ENCODE measurements at regions not wholly inside any gene's neighbourhood (a gene's known extent, or its start where the extent isn't known, plus 50 kb on each side); places are given as distances from the start of the nearest gene placed in this dataset.
"Not testable (repeated sequence)": the region's sequence is repeated elsewhere in the genome, so short reads cannot be mapped to it uniquely, and the experiment has no call there.

GRCh38 chrX:45554736-45555135 is 354.1 kb upstream of the DIPK2B start:
- H3K9me3 Mint-ChIP-seq, result no peaks in the 10 kb centered on the region

DNA sequence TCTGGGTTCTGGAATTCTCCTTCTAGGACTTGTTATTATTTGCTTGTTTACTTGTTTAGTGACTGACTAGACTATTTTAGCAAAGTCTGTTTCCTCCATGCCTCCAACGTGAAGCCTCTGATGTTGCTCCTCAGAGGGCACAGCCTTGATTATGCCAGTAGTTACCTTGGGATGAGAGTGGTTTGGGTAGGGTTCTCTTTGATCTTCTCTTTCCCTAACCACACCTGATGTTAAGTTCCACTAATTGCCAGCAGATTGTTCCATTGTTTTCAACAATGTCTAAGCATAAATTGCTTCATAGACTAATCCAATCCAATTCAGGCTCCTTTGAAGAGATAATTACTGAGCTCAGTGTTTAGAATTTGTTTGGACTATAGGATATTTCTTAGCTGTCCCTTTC is 352.7 kb upstream of the DIPK2B start:
- Mint-ChIP-seq H3K27me3 (peaks cover 6% of the 10 kb centered on the region), H3K4me1 (no peaks in the 10 kb centered on the region), H3K27ac (no peak overlapping the region), H3K9me3 (no peaks in the 10 kb centered on the region), H3K4me3 (no peak overlapping the region), H3K36me3 (ENCODE audit: low read depth) (no peaks in the 10 kb centered on the region)
- no peak for DNase-seq
- intact Hi-C loops (cut with micrococcal nuclease), result no loop called here

More at GRCh38 chrX:45554736-45555135, 354.1 kb upstream of the DIPK2B start:
- Mint-ChIP-seq H3K27ac (no peak overlapping the region), H3K27me3 (peaks cover 6% of the 10 kb centered on the region), H3K36me3 (ENCODE audit: low read depth) (no peaks in the 10 kb centered on the region), H3K4me3 (no peak overlapping the region), H3K4me1 (no peaks in the 10 kb centered on the region)
- intact Hi-C loops (cut with micrococcal nuclease), result no loop called here
- DNase-seq, result no peak

GRCh38 chrX:45546697-45547096 is 346.0 kb upstream of the DIPK2B start:
- DNase-seq; H3K9me3 Mint-ChIP-seq; H3K4me1 Mint-ChIP-seq; H3K27me3 Mint-ChIP-seq; H3K4me3 Mint-ChIP-seq; H3K27ac Mint-ChIP-seq; H3K36me3 Mint-ChIP-seq (ENCODE audit: low read depth); intact Hi-C loops (cut with micrococcal nuclease): not testable (repeated sequence)

DNA sequence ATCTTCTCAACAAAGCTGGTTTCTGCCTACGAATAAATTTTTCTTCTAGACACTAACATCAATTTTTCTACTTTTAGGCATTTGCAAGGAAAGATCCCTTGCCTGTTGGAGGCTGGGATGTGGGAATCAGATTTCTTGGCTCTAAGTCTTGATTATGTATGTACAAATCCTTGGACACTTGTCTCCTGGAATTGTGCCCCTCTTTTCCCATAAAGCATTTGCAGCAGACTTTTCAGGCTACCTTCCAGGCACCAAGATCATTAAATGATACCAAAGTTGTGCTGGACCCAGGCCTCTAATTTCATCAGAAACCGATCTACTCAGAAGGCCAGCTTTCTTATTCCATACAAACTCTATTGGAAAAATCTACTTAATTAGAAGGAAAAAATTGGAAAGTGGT is 339.5 kb upstream of the DIPK2B start:
- Mint-ChIP-seq H3K27me3 (peaks cover 14% of the 10 kb centered on the region), H3K27ac (no peak overlapping the region), H3K36me3 (ENCODE audit: low read depth) (no peaks in the 10 kb centered on the region), H3K9me3 (peaks cover 12% of the 10 kb centered on the region), H3K4me1 (peaks cover 2% of the 10 kb centered on the region), H3K4me3 (no peak overlapping the region)
- no peak for DNase-seq
- intact Hi-C loops (cut with micrococcal nuclease), result no loop called here

- Mint-ChIP-seq H3K4me3 (no peak overlapping the region), H3K27me3 (peaks cover 16% of the 10 kb centered on the region), H3K27ac (no peak overlapping the region), H3K9me3 (peaks cover 20% of the 10 kb centered on the region), H3K36me3 (ENCODE audit: low read depth) (no peaks in the 10 kb centered on the region), H3K4me1 (peaks cover 2% of the 10 kb centered on the region)
- intact Hi-C loops (cut with micrococcal nuclease), result no loop called here
- DNase-seq, result no peak
Measured at GRCh38 chrX:45537936-45538335, 337.3 kb upstream of the DIPK2B start.

DNA sequence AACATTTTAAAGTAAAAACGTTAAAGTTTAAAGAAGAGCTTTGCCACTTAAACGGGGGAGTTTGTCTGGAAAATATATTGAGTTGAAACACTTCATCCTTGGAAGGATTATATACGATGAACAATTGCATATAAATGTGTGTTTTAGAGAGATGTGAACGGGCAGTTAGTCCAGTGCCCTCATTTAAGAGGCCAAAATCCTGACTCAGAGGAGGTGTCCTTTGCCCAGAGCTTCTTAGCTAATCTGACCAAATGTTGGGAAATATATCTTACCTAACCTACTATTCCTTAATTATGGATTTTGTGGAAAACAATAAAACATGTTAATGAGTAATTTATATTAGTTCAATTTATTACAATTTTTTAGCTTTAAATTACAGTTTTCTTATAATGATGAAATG is 327.2 kb upstream of the DIPK2B start:
- no peak overlapping the region for H3K27ac Mint-ChIP-seq
- H3K9me3 Mint-ChIP-seq, result no peaks in the 10 kb centered on the region
- intact Hi-C loops (cut with micrococcal nuclease), result no loop called here
- peaks cover 3% of the 10 kb centered on the region for H3K4me1 Mint-ChIP-seq
- no peak for DNase-seq
- H3K4me3 Mint-ChIP-seq, result no peak overlapping the region
- peaks cover 2% of the 10 kb centered on the region for H3K27me3 Mint-ChIP-seq
- no peaks in the 10 kb centered on the region for H3K36me3 Mint-ChIP-seq (ENCODE audit: low read depth)

GRCh38 chrX:45524805-45525204 is 324.1 kb upstream of the DIPK2B start:
- Mint-ChIP-seq H3K36me3 (ENCODE audit: low read depth) (no peaks in the 10 kb centered on the region), H3K4me1 (peaks cover 3% of the 10 kb centered on the region), H3K4me3 (no peak overlapping the region), H3K27me3 (no peaks in the 10 kb centered on the region), H3K9me3 (no peaks in the 10 kb centered on the region), H3K27ac (no peak overlapping the region)
- no peak for DNase-seq
- intact Hi-C loops (cut with micrococcal nuclease), result no loop called here

GRCh38 chrX:45524296-45524695 is 323.6 kb upstream of the DIPK2B start:
- intact Hi-C loops (cut with micrococcal nuclease), result no loop called here
- H3K4me3 Mint-ChIP-seq, result no peak overlapping the region
- H3K27ac Mint-ChIP-seq, result no peak overlapping the region
- peaks cover 3% of the 10 kb centered on the region for H3K4me1 Mint-ChIP-seq
- no peaks in the 10 kb centered on the region for H3K9me3 Mint-ChIP-seq
- H3K36me3 Mint-ChIP-seq (ENCODE audit: low read depth), result no peaks in the 10 kb centered on the region
- no peak for DNase-seq
- no peaks in the 10 kb centered on the region for H3K27me3 Mint-ChIP-seq

DNA sequence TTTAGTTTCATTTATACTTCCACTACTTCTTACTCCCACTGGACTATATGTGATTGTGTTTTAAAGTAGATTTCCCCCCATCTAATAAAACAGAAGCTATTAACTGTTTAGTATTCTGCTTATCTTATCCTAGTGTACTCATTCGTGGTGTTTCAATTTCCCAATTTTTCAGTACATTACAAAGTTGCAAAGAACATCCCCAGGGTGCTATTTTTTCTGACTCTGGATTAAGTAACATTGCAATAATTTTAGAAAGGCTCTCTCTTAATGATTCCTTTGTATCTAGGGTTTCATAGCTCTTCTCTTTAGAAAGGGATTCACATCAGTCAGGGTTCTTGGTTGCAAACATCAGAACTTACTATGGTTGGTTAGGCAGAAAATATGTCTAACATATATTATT is 317.9 kb upstream of the DIPK2B start:
- no peak overlapping the region for H3K27ac Mint-ChIP-seq
- intact Hi-C loops (cut with micrococcal nuclease), result loop anchor here (5.0 to 10.0 kb wide), 2 partner anchors 229 to 856 kb away; no protein-coding TSS in a partner anchor
- H3K4me3 Mint-ChIP-seq, result no peak overlapping the region
- no peaks in the 10 kb centered on the region for H3K27me3 Mint-ChIP-seq
- H3K9me3 Mint-ChIP-seq, result no peaks in the 10 kb centered on the region
- no peak for DNase-seq
- peaks cover 15% of the 10 kb centered on the region for H3K4me1 Mint-ChIP-seq
- H3K36me3 Mint-ChIP-seq (ENCODE audit: low read depth), result no peaks in the 10 kb centered on the region

DNA sequence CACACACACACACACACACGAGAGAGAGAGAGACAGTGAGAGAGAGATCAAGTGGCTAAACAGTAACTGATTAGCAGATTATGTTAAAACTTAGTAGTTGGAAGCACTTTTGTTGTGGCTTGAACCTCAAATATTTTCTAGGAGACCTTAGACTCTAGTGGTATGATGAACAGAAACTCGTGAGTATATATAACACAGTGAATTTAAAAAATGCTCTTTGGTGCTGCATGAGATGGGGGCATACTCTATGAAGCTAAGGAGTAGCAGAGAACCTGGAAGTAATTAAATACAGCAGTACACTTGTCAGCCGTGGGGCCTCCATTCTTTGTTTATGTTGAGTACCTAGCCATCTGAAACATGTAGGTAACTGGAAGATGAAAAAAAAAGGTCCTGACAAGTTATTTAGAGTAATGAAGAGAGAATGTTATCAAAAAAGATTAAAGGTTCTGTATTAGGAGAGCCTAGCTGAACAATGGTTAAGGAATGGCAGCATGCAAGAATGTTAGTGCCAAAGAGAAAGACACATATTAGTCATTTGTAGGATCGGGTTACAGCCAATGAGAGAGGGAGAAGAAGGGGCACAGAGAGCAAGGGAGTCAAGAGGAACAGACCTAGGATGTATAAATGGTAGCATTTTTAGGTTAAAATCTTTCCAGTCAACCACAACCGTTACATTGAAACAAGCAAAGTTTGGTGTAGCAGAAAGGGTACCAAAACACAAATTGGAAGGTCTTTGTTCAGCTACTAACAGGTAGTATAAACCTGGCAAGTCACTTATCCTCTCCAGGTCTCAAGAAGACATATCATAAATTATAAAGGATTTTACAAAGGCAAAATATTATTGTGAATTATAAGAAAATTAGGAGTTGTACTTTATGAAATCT is 316.7 kb upstream of the DIPK2B start:
- H3K4me1 Mint-ChIP-seq, result peaks cover 15% of the 10 kb centered on the region

DNA sequence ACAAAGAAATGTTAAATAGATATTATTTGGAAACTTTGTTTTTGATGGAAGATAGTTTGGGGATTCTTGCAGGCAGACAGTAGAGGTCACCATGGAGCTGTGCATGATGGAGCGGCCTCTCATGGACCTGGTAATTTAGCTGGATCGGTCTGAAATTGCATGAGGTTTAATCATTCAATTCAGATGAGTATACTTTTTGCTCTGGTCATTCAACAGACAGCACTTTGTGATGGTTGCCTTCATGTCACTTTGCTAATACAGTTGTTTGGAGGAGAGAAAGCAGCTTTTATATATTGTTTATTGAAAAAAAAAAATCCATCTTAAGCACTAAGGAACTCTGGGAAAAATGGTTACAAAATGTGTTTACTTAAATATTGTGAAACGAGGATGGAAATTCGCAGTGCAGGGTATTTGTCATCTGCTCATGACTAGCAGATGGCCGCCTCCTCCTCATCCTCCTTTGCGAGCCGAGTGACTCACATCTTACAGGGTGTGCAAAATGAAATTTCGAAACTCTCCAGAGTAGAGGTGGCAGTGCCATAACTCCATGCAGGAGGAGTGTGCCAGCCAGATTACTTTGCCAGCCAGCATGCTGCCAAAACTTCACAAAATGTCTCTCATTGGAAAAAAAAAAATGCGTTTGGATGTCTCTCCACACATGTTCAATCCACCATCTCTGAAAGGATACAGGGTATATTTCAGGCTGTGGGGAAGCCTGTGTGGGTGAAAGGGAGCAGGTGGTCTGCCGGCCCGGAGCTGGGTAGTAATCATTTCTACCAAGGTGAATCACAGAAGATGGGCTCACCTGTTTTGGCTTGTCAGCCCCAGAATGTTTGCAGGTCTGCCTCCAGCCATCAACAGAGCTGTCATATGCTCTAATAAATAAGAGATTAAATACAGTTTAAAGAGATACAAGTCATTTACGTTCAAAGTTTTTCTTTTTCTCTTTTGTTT is 314.9 kb upstream of the DIPK2B start:
- no peaks in the 10 kb centered on the region for H3K9me3 Mint-ChIP-seq
- DNase-seq, result peak; percentile 70
- peak overlapping the region; percentile 27 for H3K4me3 Mint-ChIP-seq
- no peaks in the 10 kb centered on the region for H3K27me3 Mint-ChIP-seq
- no peaks in the 10 kb centered on the region for H3K36me3 Mint-ChIP-seq (ENCODE audit: low read depth)
- intact Hi-C loops (cut with micrococcal nuclease), result loop anchor here (2.0 to 10.0 kb wide), 3 partner anchors 107 to 859 kb away; no protein-coding TSS in a partner anchor
- H3K4me1 Mint-ChIP-seq, result peaks cover 15% of the 10 kb centered on the region
- H3K27ac Mint-ChIP-seq, result peak overlapping the region; percentile 84

More for the DNA sequence above, 316.7 kb upstream of the DIPK2B start:
- Mint-ChIP-seq H3K4me3 (no peak overlapping the region), H3K36me3 (ENCODE audit: low read depth) (no peaks in the 10 kb centered on the region), H3K9me3 (no peaks in the 10 kb centered on the region), H3K27ac (no peak overlapping the region), H3K27me3 (no peaks in the 10 kb centered on the region)
- no peak for DNase-seq
- intact Hi-C loops (cut with micrococcal nuclease), result loop anchor here (5.0 to 10.0 kb wide), 2 partner anchors 230 to 857 kb away; no protein-coding TSS in a partner anchor

- intact Hi-C loops (cut with micrococcal nuclease), result loop anchor here (10.0 kb wide), 1 partner anchor 862 kb away; no protein-coding TSS in a partner anchor
- Mint-ChIP-seq H3K36me3 (ENCODE audit: low read depth) (no peaks in the 10 kb centered on the region), H3K9me3 (no peaks in the 10 kb centered on the region), H3K4me1 (peaks cover 15% of the 10 kb centered on the region), H3K27ac (no peak overlapping the region), H3K27me3 (no peaks in the 10 kb centered on the region), H3K4me3 (no peak overlapping the region)
- no peak for DNase-seq
Measured at GRCh38 chrX:45513042-45513441, 312.4 kb upstream of the DIPK2B start.

- no peak for DNase-seq
- intact Hi-C loops (cut with micrococcal nuclease), result loop anchor here (5.0 to 10.0 kb wide), 2 partner anchors 184 to 204 kb away; no protein-coding TSS in a partner anchor
- Mint-ChIP-seq H3K27me3 (no peaks in the 10 kb centered on the region), H3K4me3 (no peak overlapping the region), H3K27ac (no peak overlapping the region), H3K36me3 (ENCODE audit: low read depth) (no peaks in the 10 kb centered on the region), H3K9me3 (no peaks in the 10 kb centered on the region), H3K4me1 (peaks cover 6% of the 10 kb centered on the region)
Measured at GRCh38 chrX:45508454-45508853, 307.8 kb upstream of the DIPK2B start.
